ENCODE measurements at regions not wholly inside any gene's neighbourhood (a gene's known extent, or its start where the extent isn't known, plus 50 kb on each side); places are given as distances from the start of the nearest gene placed in this dataset.

GRCh38 chr4:184922301-184922700, 96.0 kb upstream of the HELT start:
- H3K4me3 ChIP-seq (ENCODE audit: control insufficient read depth, low read depth, low read length): no peak overlapping the region
- TF ChIP-seq CTCF (IDR thresholded peaks at IDR 0.05; ENCODE audit: control insufficient read depth, insufficient read depth, low read depth, low read length, missing control alignments): no peak
- DNase-seq (ENCODE audit: low read depth): no peak

GRCh38 chr4:184924516-184924915, 93.8 kb upstream of the HELT start:
- TF ChIP-seq CTCF (IDR thresholded peaks at IDR 0.05; ENCODE audit: control insufficient read depth, insufficient read depth, low read depth, low read length, missing control alignments): no peak
- no peak overlapping the region for H3K4me3 ChIP-seq (ENCODE audit: control insufficient read depth, low read depth, low read length)
- no peak for DNase-seq (ENCODE audit: low read depth)

- no peak for DNase-seq (ENCODE audit: low read depth)
- no peak overlapping the region for H3K4me3 ChIP-seq (ENCODE audit: control insufficient read depth, low read depth, low read length)
- no peak for TF ChIP-seq CTCF (IDR thresholded peaks at IDR 0.05; ENCODE audit: control insufficient read depth, insufficient read depth, low read depth, low read length, missing control alignments)
These were observed 88.8 kb upstream of the HELT start for GRCh38 chr4:184929476-184929875.

- TF ChIP-seq CTCF (IDR thresholded peaks at IDR 0.05; ENCODE audit: control insufficient read depth, insufficient read depth, low read depth, low read length, missing control alignments): no peak
- DNase-seq (ENCODE audit: low read depth): no peak
- no peak overlapping the region for H3K4me3 ChIP-seq (ENCODE audit: control insufficient read depth, low read depth, low read length)
These were observed 88.3 kb upstream of the HELT start for GRCh38 chr4:184930026-184930425.

- DNase-seq (ENCODE audit: low read depth): no peak
- no peak for TF ChIP-seq CTCF (IDR thresholded peaks at IDR 0.05; ENCODE audit: control insufficient read depth, insufficient read depth, low read depth, low read length, missing control alignments)
- H3K4me3 ChIP-seq (ENCODE audit: control insufficient read depth, low read depth, low read length): no peak overlapping the region
These were observed 85.9 kb upstream of the HELT start for GRCh38 chr4:184932343-184932742.

GRCh38 chr4:184933311-184933710, 85.0 kb upstream of the HELT start:
- TF ChIP-seq CTCF (IDR thresholded peaks at IDR 0.05; ENCODE audit: control insufficient read depth, insufficient read depth, low read depth, low read length, missing control alignments): no peak
- H3K4me3 ChIP-seq (ENCODE audit: control insufficient read depth, low read depth, low read length): no peak overlapping the region
- DNase-seq (ENCODE audit: low read depth): no peak

GRCh38 chr4:184934184-184934583, 84.1 kb upstream of the HELT start:
- no peak overlapping the region for H3K4me3 ChIP-seq (ENCODE audit: control insufficient read depth, low read depth, low read length)
- TF ChIP-seq CTCF (IDR thresholded peaks at IDR 0.05; ENCODE audit: control insufficient read depth, insufficient read depth, low read depth, low read length, missing control alignments): no peak
- DNase-seq (ENCODE audit: low read depth): no peak

All from AG09309 (cell line).